ENCODE measurements at regions not wholly inside any gene's neighbourhood (a gene's known extent, or its start where the extent isn't known, plus 50 kb on each side); places are given as distances from the start of the nearest gene placed in this dataset.
"Not testable (repeated sequence)": the region's sequence is repeated elsewhere in the genome, so short reads cannot be mapped to it uniquely, and the experiment has no call there.

- no peak for DNase-seq (ENCODE audit: low read depth in 2 of 2)
Measured at GRCh38 chr10:2356670-2357069, 619.3 kb upstream of the ADARB2 start.

- no peak for DNase-seq (ENCODE audit: low read depth in 2 of 2)
Measured at GRCh38 chr10:2351566-2351965, 614.2 kb upstream of the ADARB2 start.

- no peak for DNase-seq (ENCODE audit: low read depth in 2 of 2)
Measured at GRCh38 chr10:2342206-2342605, 604.9 kb upstream of the ADARB2 start.

DNA sequence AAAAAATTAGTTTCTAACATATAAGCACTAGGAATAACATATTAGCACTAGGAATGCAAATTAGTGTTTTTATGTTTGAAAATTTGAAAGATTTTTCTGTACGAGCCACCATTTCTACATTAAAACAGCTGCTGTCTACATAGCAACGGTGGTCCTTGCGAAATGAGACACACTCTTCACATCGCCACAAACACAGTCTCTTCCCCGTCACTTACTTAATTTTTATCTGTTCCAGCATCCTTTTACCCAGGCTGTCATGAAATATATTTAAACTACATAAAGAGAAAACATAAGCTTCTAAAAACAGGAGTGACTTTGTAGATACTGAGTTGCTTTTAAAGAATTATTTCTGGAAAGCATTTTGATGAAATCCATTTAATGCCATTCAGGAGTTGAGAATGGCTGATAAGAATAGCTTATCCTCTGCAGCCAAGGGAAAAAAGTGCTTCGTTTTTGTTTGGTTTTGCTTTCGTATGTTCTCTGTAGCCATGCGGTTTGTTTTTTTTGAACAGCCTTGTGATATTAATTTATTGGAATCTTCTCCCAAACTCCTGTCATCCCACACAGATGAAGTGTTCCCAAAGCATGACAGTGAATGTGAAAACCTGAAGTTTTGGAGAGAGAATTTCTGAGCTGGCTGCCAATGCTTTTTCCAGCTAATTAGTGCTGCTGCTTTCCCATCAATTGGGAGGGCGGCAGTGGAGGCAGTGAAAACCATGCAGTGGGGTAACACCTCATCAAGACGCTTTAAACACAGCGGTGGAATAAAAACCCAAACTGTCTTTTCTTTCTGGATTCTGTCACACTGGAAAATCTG, 603.7 kb upstream of the ADARB2 start:
- DNase-seq (ENCODE audit: low read depth in 2 of 2), result no peak

DNA sequence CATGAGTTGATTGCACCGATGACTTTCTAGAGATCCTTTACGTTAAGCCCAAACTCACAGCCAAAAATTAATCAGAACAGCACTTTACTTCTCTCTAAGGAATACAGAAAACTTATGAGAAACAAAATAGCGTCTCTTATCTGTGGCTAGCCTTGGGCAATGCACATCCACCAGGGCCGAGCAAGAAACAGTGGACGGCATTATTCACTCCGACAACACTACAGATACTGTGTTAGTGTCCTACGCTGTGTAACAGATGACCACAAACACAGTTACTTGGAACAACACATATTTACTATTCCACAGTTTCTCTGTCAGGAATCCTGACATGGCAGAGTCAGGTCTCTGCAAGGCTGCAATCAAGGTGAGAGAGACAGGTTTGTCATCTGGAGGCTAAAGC, 598.3 kb upstream of the ADARB2 start:
- DNase-seq (ENCODE audit: low read depth in 2 of 2), result no peak

DNA sequence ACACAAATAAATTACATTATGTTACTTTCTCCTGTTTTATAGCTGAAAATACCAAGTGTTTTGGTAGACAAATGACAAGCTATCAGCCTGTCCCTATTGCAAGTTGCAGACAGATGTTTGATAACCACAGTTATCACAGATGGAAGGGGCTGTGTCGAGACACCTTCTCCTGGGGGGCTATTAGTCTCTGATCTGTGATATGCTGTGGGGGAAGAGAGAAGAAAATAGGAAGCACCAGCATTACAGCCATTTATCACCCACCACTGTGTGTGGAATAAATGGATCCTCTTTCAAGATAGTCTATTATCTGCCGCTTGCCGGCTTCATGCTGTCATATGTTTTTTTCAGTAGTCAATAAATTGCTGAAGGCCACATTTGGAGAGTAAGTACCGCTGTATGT, 597.2 kb upstream of the ADARB2 start:
- DNase-seq (ENCODE audit: low read depth in 2 of 2), result no peak

DNA sequence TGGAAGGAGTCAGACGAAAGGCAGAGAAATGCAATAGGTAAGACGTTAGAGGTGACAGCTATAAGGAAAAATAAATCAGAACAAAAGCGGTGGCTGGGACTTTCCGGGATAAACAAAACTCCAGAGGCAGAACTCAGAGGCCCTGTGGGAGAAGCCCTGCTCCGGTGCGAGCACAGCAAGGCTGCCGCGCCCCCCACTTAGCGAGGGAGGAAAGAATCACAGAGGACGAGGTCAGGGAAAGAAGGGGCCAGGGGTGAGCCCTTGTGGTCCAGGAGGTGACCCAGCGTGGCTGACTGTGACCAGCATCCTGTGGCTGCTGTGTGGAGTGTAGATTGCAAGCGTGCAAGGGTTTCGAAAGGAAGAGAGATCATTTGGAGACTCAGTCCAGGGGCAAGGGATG, 591.8 kb upstream of the ADARB2 start:
- no peak for DNase-seq (ENCODE audit: low read depth in 2 of 2)

- DNase-seq (ENCODE audit: low read depth in 2 of 2), result no peak
Measured at GRCh38 chr10:2326411-2326810, 589.1 kb upstream of the ADARB2 start.

- not testable (repeated sequence) for DNase-seq (ENCODE audit: low read depth in 2 of 2)
Measured at GRCh38 chr10:2315045-2315485, 577.7 kb upstream of the ADARB2 start.

GRCh38 chr10:2306081-2306480, 568.8 kb upstream of the ADARB2 start:
- no peak for DNase-seq (ENCODE audit: low read depth in 2 of 2)

- no peak for DNase-seq (ENCODE audit: low read depth in 2 of 2)
Measured at GRCh38 chr10:2303169-2303568, 565.8 kb upstream of the ADARB2 start.

GRCh38 chr10:2301227-2301626, 563.9 kb upstream of the ADARB2 start:
- DNase-seq (ENCODE audit: low read depth in 2 of 2), result no peak

DNA sequence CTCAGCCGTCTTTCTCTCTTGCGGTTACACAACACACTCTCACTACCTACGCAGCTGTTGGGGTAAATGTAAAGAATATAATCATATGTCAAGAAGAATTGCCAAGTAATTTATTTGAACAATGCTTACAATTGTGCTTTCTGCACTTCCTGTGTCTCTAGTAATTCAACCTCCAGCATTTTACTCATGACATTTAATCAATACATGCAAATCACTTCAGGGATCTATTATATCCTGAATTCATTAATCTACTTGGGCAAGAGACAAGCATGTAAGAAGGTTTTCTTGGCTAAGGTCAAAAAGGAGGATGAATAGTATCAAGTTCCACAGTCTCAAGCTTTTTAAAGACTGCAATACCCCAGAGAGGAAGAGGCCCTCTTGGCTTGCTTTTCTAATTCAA, 562.9 kb upstream of the ADARB2 start:
- no peak for DNase-seq (ENCODE audit: low read depth in 2 of 2)

- DNase-seq (ENCODE audit: low read depth in 2 of 2), result no peak
Measured at GRCh38 chr10:2296179-2296891, 559.0 kb upstream of the ADARB2 start.

DNA sequence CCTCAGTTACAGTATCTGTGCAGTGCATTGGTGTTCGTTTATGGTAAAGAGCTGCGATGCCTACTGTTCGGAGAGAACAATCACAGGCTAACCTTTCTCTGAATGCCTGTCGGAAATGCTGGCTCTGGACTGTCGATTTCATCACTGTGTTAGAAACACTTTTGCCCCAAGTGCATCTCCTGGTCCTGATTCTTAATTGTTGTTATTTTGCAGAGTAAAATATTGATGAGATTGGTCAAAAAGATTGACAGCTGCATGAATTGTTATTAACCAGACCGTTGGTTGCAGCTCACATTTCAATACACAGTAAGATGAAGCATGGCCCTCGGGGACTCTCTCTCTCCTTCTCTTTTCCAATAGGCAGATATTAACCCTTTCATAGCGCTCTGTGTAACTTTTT, 557.4 kb upstream of the ADARB2 start:
- no peak for DNase-seq (ENCODE audit: low read depth in 2 of 2)

DNA sequence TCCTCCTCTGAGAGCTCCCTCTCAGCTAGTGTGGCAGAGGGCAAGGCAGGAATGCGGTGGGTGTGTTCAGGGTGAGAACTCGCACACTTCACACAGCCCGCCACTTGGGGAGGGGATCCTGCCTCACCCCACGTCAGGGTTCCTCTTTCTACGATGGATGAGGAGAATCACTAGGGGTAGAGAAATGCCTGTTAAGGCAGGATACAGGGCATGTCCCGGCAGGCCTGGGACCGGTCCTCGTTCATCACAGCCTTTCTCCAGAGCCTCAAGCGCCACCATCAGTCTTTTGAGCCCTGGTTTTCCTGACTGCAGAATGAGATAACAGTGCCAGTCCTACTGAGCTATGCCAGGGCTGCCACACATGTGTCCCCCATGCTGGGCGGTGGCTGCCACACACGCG, 546.7 kb upstream of the ADARB2 start:
- DNase-seq (ENCODE audit: low read depth in 2 of 2), result no peak

DNA sequence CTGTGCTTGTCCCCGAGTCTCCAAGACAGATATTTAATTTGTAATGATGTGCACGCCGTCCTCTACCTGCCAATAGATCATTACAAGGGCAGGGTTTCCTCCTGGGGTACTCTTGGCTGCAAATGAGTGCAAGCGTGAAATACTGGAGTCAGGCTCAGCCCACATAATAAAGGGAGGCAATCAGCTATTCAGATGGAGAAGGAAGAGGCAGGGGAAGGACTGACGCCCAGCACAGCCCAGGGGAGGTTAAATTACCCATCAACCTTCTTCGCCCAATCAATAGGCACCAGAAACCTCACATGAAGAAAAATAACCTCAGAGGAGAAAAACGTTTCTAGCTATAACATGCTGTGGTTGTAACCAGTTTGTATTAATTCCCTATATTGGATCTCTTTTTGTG, 544.9 kb upstream of the ADARB2 start:
- no peak for DNase-seq (ENCODE audit: low read depth in 2 of 2)

DNA sequence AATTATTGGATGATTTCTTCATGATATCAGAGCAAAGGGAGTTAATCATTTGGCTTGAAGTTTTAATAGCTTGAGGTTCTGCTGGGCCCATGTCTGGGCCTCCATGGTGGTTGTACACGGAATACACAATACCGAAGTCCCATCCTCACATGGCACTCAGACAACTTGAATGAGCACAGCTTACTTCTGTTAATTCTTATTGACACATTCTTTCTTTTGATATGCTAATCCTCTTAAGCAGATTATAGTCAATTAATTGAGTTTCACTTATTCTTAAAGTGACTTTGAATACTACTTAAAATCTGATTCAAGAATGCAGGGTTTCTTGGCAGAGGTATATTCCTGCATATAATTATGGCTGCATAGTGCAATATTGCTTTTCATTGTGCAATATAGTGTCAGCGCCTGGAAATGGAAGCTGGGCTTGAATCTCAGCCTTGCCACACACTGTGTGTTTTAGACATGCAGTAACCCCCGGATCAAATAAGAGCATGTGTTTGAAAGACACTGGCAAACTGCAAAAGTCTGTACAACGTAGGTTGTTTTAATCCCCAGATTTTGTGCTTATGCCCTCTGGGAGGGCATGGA, 543.5 kb upstream of the ADARB2 start:
- DNase-seq (ENCODE audit: low read depth in 2 of 2), result no peak

- DNase-seq (ENCODE audit: low read depth in 2 of 2), result no peak
Measured at GRCh38 chr10:2279711-2280110, 542.4 kb upstream of the ADARB2 start.

GRCh38 chr10:2278363-2278762, 541.0 kb upstream of the ADARB2 start:
- no peak for DNase-seq (ENCODE audit: low read depth in 2 of 2)

- DNase-seq (ENCODE audit: low read depth in 2 of 2), result no peak
Measured at GRCh38 chr10:2263561-2263960, 526.2 kb upstream of the ADARB2 start.

GRCh38 chr10:2262878-2263277, 525.6 kb upstream of the ADARB2 start:
- DNase-seq (ENCODE audit: low read depth in 2 of 2), result no peak

DNA sequence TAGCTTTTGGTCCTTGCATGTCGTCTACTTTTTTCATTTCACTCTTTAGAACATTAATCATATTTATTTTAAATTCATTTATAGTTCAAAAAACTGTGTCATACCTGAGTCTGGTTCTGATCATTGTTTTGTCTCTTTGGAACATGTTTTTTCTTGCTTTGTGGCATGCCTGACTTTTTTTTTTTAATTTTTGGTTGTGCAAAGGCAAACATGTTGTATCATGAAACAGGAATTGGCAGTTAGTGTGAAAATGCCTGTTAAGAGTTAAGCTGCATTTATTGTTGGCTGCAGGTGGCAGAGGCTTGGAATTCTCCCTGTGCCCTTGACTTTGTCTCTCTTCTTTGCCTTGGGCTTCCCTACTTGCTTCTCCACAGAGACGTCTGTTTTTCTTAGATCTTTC, 525.0 kb upstream of the ADARB2 start:
- no peak for DNase-seq (ENCODE audit: low read depth in 2 of 2)
